ENCODE measurements at regions not wholly inside any gene's neighbourhood (a gene's known extent, or its start where the extent isn't known, plus 50 kb on each side); places are given as distances from the start of the nearest gene placed in this dataset.
"Not testable (repeated sequence)": the region's sequence is repeated elsewhere in the genome, so short reads cannot be mapped to it uniquely, and the experiment has no call there.

- no peak for DNase-seq (ENCODE audit: extremely low spot score)
- WGBS, result 65% methylated on average over 5 of the region's 6 CpGs
- no peak overlapping the region for H3K27ac ChIP-seq (ENCODE audit: low read depth)
- no peaks in the 10 kb centered on the region for H3K36me3 ChIP-seq (ENCODE audit: insufficient read depth)
- H3K4me1 ChIP-seq (ENCODE audit: insufficient read depth), result no peaks in the 10 kb centered on the region
- no peak overlapping the region for H3K4me3 ChIP-seq (ENCODE audit: low read depth, low read length)
Observed at GRCh38 chr9:113724202-113724601, 151.9 kb upstream of the ZNF618 start.

GRCh38 chr9:113728989-113729388, 147.1 kb upstream of the ZNF618 start:
- WGBS, result 96% methylated on average over 2 of the region's 2 CpGs
- no peaks in the 10 kb centered on the region for H3K36me3 ChIP-seq (ENCODE audit: insufficient read depth)
- H3K4me1 ChIP-seq (ENCODE audit: insufficient read depth), result no peaks in the 10 kb centered on the region

GRCh38 chr9:113734826-113735225, 141.3 kb upstream of the ZNF618 start:
- DNase-seq (ENCODE audit: extremely low spot score), result no peak
- no peaks in the 10 kb centered on the region for H3K36me3 ChIP-seq (ENCODE audit: insufficient read depth)
- no peak overlapping the region for H3K27ac ChIP-seq (ENCODE audit: low read depth)
- no peaks in the 10 kb centered on the region for H3K4me1 ChIP-seq (ENCODE audit: insufficient read depth)
- no peak overlapping the region for H3K4me3 ChIP-seq (ENCODE audit: low read depth, low read length)
- 86% methylated on average over 3 of the region's 3 CpGs for WGBS

More at GRCh38 chr9:113728989-113729388, 147.1 kb upstream of the ZNF618 start:
- H3K4me3 ChIP-seq (ENCODE audit: low read depth, low read length), result no peak overlapping the region
- DNase-seq (ENCODE audit: extremely low spot score), result no peak
- no peak overlapping the region for H3K27ac ChIP-seq (ENCODE audit: low read depth)

- Histone ChIP-seq H3K4me3 (ENCODE audit: low read depth, low read length) (no peak overlapping the region), H3K36me3 (ENCODE audit: insufficient read depth) (no peaks in the 10 kb centered on the region), H3K4me1 (ENCODE audit: insufficient read depth) (no peaks in the 10 kb centered on the region), H3K27ac (ENCODE audit: low read depth) (no peak overlapping the region)
- WGBS, result 37% methylated on average over 6 of the region's 6 CpGs
- DNase-seq (ENCODE audit: extremely low spot score), result no peak
Observed at GRCh38 chr9:113737517-113738271, 138.4 kb upstream of the ZNF618 start.

GRCh38 chr9:113738496-113738892, 137.6 kb upstream of the ZNF618 start:
- Histone ChIP-seq H3K4me3 (ENCODE audit: low read depth, low read length) (no peak overlapping the region), H3K4me1 (ENCODE audit: insufficient read depth) (no peaks in the 10 kb centered on the region), H3K36me3 (ENCODE audit: insufficient read depth) (no peaks in the 10 kb centered on the region), H3K27ac (ENCODE audit: low read depth) (no peak overlapping the region)
- no peak for DNase-seq (ENCODE audit: extremely low spot score)
- WGBS, result 72% methylated on average over 9 of the region's 9 CpGs

GRCh38 chr9:113738893-113739604, 137.1 kb upstream of the ZNF618 start:
- Histone ChIP-seq H3K4me1 (ENCODE audit: insufficient read depth) (no peaks in the 10 kb centered on the region), H3K4me3 (ENCODE audit: low read depth, low read length) (no peak overlapping the region), H3K27ac (ENCODE audit: low read depth) (no peak overlapping the region), H3K36me3 (ENCODE audit: insufficient read depth) (no peaks in the 10 kb centered on the region)
- WGBS, result 75% methylated on average over 6 of the region's 6 CpGs
- no peak for DNase-seq (ENCODE audit: extremely low spot score)

- DNase-seq (ENCODE audit: extremely low spot score); H3K4me3 ChIP-seq (ENCODE audit: low read depth, low read length); H3K4me1 ChIP-seq (ENCODE audit: insufficient read depth); H3K36me3 ChIP-seq (ENCODE audit: insufficient read depth); H3K27ac ChIP-seq (ENCODE audit: low read depth): not testable (repeated sequence)
- 96% methylated on average over 2 of the region's 2 CpGs for WGBS
Observed at GRCh38 chr9:113739605-113740507, 136.3 kb upstream of the ZNF618 start.

- not testable (repeated sequence) for H3K36me3 ChIP-seq (ENCODE audit: insufficient read depth); DNase-seq (ENCODE audit: extremely low spot score); H3K4me3 ChIP-seq (ENCODE audit: low read depth, low read length); H3K27ac ChIP-seq (ENCODE audit: low read depth); H3K4me1 ChIP-seq (ENCODE audit: insufficient read depth)
- 46% methylated on average over 8 of the region's 8 CpGs for WGBS
Observed at GRCh38 chr9:113740508-113741500, 135.3 kb upstream of the ZNF618 start.

GRCh38 chr9:113741886-113742854, 133.9 kb upstream of the ZNF618 start:
- 61% methylated on average over 12 of the region's 12 CpGs for WGBS
- no peak overlapping the region for H3K27ac ChIP-seq (ENCODE audit: low read depth)
- no peaks in the 10 kb centered on the region for H3K36me3 ChIP-seq (ENCODE audit: insufficient read depth)
- H3K4me3 ChIP-seq (ENCODE audit: low read depth, low read length), result no peak overlapping the region
- H3K4me1 ChIP-seq (ENCODE audit: insufficient read depth), result no peaks in the 10 kb centered on the region
- no peak for DNase-seq (ENCODE audit: extremely low spot score)

- DNase-seq (ENCODE audit: extremely low spot score), result no peak
- WGBS, result 82% methylated on average over 6 of the region's 6 CpGs
- H3K27ac ChIP-seq (ENCODE audit: low read depth), result no peak overlapping the region
- H3K36me3 ChIP-seq (ENCODE audit: insufficient read depth), result no peaks in the 10 kb centered on the region
- no peak overlapping the region for H3K4me3 ChIP-seq (ENCODE audit: low read depth, low read length)
- H3K4me1 ChIP-seq (ENCODE audit: insufficient read depth), result no peaks in the 10 kb centered on the region
Observed at GRCh38 chr9:113742878-113743277, 133.2 kb upstream of the ZNF618 start.

- Histone ChIP-seq H3K4me3 (ENCODE audit: low read depth, low read length) (no peak overlapping the region), H3K4me1 (ENCODE audit: insufficient read depth) (no peaks in the 10 kb centered on the region), H3K27ac (ENCODE audit: low read depth) (no peak overlapping the region), H3K36me3 (ENCODE audit: insufficient read depth) (no peaks in the 10 kb centered on the region)
- 66% methylated on average over 4 of the region's 4 CpGs for WGBS
- no peak for DNase-seq (ENCODE audit: extremely low spot score)
Observed at GRCh38 chr9:113746486-113746885, 129.6 kb upstream of the ZNF618 start.

GRCh38 chr9:113748135-113748534, 128.0 kb upstream of the ZNF618 start:
- Histone ChIP-seq H3K36me3 (ENCODE audit: insufficient read depth) (no peaks in the 10 kb centered on the region), H3K4me3 (ENCODE audit: low read depth, low read length) (no peak overlapping the region), H3K27ac (ENCODE audit: low read depth) (no peak overlapping the region), H3K4me1 (ENCODE audit: insufficient read depth) (no peaks in the 10 kb centered on the region)
- no peak for DNase-seq (ENCODE audit: extremely low spot score)

All from urinary bladder (tissue), 3 donors.